H9 (cell line): ENCODE measurements at regions not wholly inside any gene's neighbourhood (a gene's known extent, or its start where the extent isn't known, plus 50 kb on each side); places are given as distances from the start of the nearest gene placed in this dataset.

Source experiments
- DNase-seq: peaks from one replicate; pipeline ENCODE4 v3.0.0-alpha.2; 2017
- H2AFZ ChIP-seq: one replicate; pipeline ENCODE4 v1.6.1; 2013; ENCODE audit warnings: mild to moderate bottlenecking, low read length, control low read depth, moderate library complexity
- H2AK5ac ChIP-seq: 2 replicates; pipeline ENCODE4 v1.6.1; 2013; ENCODE audit warnings: low read length, control low read depth, mixed read lengths; ENCODE audit not compliant: insufficient read length
- H2BK120ac ChIP-seq: one replicate; pipeline ENCODE4 v1.6.1; 2013; ENCODE audit warnings: low read depth, mild to moderate bottlenecking, low read length, control low read depth, inconsistent platforms; ENCODE audit not compliant: poor library complexity, severe bottlenecking
- H2BK12ac ChIP-seq: 2 replicates; pipeline ENCODE4 v1.6.1; 2013; ENCODE audit warnings: low read length, control low read depth, mixed read lengths, low read depth; ENCODE audit not compliant: insufficient read length
- H2BK15ac ChIP-seq: 2 replicates; pipeline ENCODE4 v1.6.1; 2013; ENCODE audit warnings: low read depth, low read length, control low read depth
- H2BK20ac ChIP-seq: one replicate; pipeline ENCODE4 v1.6.1; 2013; ENCODE audit warnings: low read depth, mild to moderate bottlenecking, low read length, control low read depth, inconsistent platforms; ENCODE audit not compliant: poor library complexity, severe bottlenecking
- H2BK5ac ChIP-seq: 2 replicates; pipeline ENCODE4 v1.6.1; 2013; ENCODE audit warnings: low read length, control low read depth, mixed read lengths; ENCODE audit not compliant: insufficient read length
- H3K14ac ChIP-seq: 2 replicates; pipeline ENCODE4 v1.6.1; 2013; ENCODE audit warnings: low read length, control low read depth; ENCODE audit not compliant: insufficient read depth
- H3K18ac ChIP-seq: 2 replicates; pipeline ENCODE4 v1.6.1; 2013; ENCODE audit warnings: low read depth, mild to moderate bottlenecking, mixed read lengths, low read length, control low read depth; ENCODE audit not compliant: insufficient read length
- H3K23ac ChIP-seq: 2 replicates; pipeline ENCODE4 v1.6.1; 2013; ENCODE audit warnings: low read length, control low read depth, mixed read lengths, low read depth; ENCODE audit not compliant: insufficient read length
- H3K23me2 ChIP-seq: 2 replicates; pipeline ENCODE4 v1.6.1; 2013; ENCODE audit warnings: low read depth, mild to moderate bottlenecking, mixed read lengths, low read length, control low read depth; ENCODE audit not compliant: insufficient read length, poor library complexity, severe bottlenecking
- H3K27ac ChIP-seq: 2 replicates; pipeline ENCODE4 v1.5.1; 2013; ENCODE audit warnings: low read length, control low read depth, mixed read lengths, low read depth; ENCODE audit not compliant: insufficient read length
- H3K27me3 ChIP-seq: 2 replicates; pipeline ENCODE4 v1.6.1; 2013; ENCODE audit warnings: low read length, control low read depth, inconsistent platforms; ENCODE audit not compliant: insufficient read depth
- H3K4ac ChIP-seq: 2 replicates; pipeline ENCODE4 v1.6.1; 2013; ENCODE audit warnings: low read depth, mild to moderate bottlenecking, control low read depth, inconsistent platforms, low read length, moderate library complexity
- H3K4me1 ChIP-seq: 2 replicates; pipeline ENCODE4 v1.6.1; 2013; ENCODE audit warnings: low read length, control low read depth, inconsistent platforms; ENCODE audit not compliant: insufficient read depth
- H3K4me2 ChIP-seq: 2 replicates; pipeline ENCODE4 v1.6.1; 2013; ENCODE audit warnings: low read length, control low read depth, mixed read lengths; ENCODE audit not compliant: insufficient read length, insufficient read depth
- H3K56ac ChIP-seq: 2 replicates; pipeline ENCODE4 v1.6.1; 2013; ENCODE audit warnings: low read depth, mild to moderate bottlenecking, mixed read lengths, low read length, control low read depth; ENCODE audit not compliant: insufficient read length
- H3K79me1 ChIP-seq: 2 replicates; pipeline ENCODE4 v1.6.1; 2013; ENCODE audit warnings: low read depth, mild to moderate bottlenecking, moderate library complexity, low read length, control low read depth, inconsistent platforms; ENCODE audit not compliant: insufficient read depth, poor library complexity, severe bottlenecking
- H3K79me2 ChIP-seq: 2 replicates; pipeline ENCODE4 v1.6.1; 2013; ENCODE audit warnings: low read length, control low read depth, inconsistent platforms; ENCODE audit not compliant: insufficient read depth
- H3K9ac ChIP-seq: 2 replicates; pipeline ENCODE4 v1.6.1; 2013; ENCODE audit warnings: low read length, control low read depth, mixed read lengths; ENCODE audit not compliant: insufficient read length; ENCODE audit errors: extremely low read depth
- H3K9me3 ChIP-seq: one replicate; pipeline ENCODE4 v1.6.1; 2013; ENCODE audit warnings: low read depth, low read length, inconsistent platforms; ENCODE audit not compliant: control insufficient read depth
- H3T11ph ChIP-seq: one replicate; pipeline ENCODE4 v1.6.1; 2013; ENCODE audit warnings: mild to moderate bottlenecking, low read length, control low read depth, inconsistent platforms
- H4K20me1 ChIP-seq: one replicate; pipeline ENCODE4 v1.6.1; 2013; ENCODE audit not compliant: control insufficient read depth, insufficient read length, insufficient read depth
- H4K5ac ChIP-seq: 2 replicates; pipeline ENCODE4 v1.6.1; 2013; ENCODE audit warnings: low read depth, mild to moderate bottlenecking, mixed read lengths, low read length, control low read depth; ENCODE audit not compliant: insufficient read length
- H4K8ac ChIP-seq: replicated peaks from 2 replicates; pipeline ENCODE4 v1.6.1; 2013; ENCODE audit warnings: low read length, control low read depth, mixed read lengths, low read depth; ENCODE audit not compliant: insufficient read length
- H4K91ac ChIP-seq: 2 replicates; pipeline ENCODE4 v1.6.1; 2013; ENCODE audit warnings: low read depth, mild to moderate bottlenecking, moderate library complexity, mixed read lengths, low read length, control low read depth; ENCODE audit not compliant: insufficient read length
- H3K27ac Mint-ChIP-seq, 3 experiments: 2 replicates in 2 of 3; 3 replicates in 1 of 3; pipeline ENCODE4 v1.8.0; 2020 to 2021; ENCODE audit warnings: mixed read lengths in 3 of 3, mild to moderate bottlenecking in 1 of 3, moderate library complexity in 1 of 3
- H3K27me3 Mint-ChIP-seq: 2 replicates; pipeline ENCODE4 v1.8.0; 2021; ENCODE audit warnings: low read depth, mild to moderate bottlenecking, moderate library complexity, mixed read lengths
- H3K36me3 Mint-ChIP-seq, 3 experiments: 2 replicates in 2 of 3; 3 replicates in 1 of 3; pipeline ENCODE4 v1.8.0; 2020 to 2021; ENCODE audit warnings: low read depth in 3 of 3, mixed read lengths in 3 of 3; ENCODE audit not compliant: insufficient read depth in 1 of 3
- H3K4me1 Mint-ChIP-seq, 2 experiments: 2 replicates each; pipeline ENCODE4 v1.8.0; 2020; ENCODE audit warnings: mixed read lengths in 2 of 2
- H3K4me3 Mint-ChIP-seq, 2 experiments: 2 replicates in 1 of 2; 3 replicates in 1 of 2; pipeline ENCODE4 v1.8.0; 2020 to 2021; ENCODE audit warnings: mild to moderate bottlenecking in 2 of 2, mixed read lengths in 2 of 2, moderate library complexity in 1 of 2
- H3K9me3 Mint-ChIP-seq, 2 experiments: 2 replicates in 1 of 2; 3 replicates in 1 of 2; pipeline ENCODE4 v1.8.0; 2020; ENCODE audit warnings: mild to moderate bottlenecking in 2 of 2, mixed read lengths in 2 of 2, moderate library complexity in 1 of 2
- WGBS: extraction: QIAGEN DNeasy Blood & Tissue Kit; methylation state at CpG from one replicate; pipeline ENCODE4 v1.1.7; 2013; ENCODE audit warnings: missing lambda C conversion rate, low lambda C conversion rate, mixed read lengths; ENCODE audit not compliant: insufficient read length; ENCODE audit errors: extremely low coverage; 5-methylcytosine and 5-hydroxymethylcytosine counted together
- TF ChIP-seq, protein P1 (sequence below): fragments of 200-600 bp; sonication (generic); conservative IDR thresholded peaks from 3 replicates; pipeline ENCODE4 v1.8.0; 2021; ENCODE audit warnings: antibody characterized with exemption, mild to moderate bottlenecking

DNA sequence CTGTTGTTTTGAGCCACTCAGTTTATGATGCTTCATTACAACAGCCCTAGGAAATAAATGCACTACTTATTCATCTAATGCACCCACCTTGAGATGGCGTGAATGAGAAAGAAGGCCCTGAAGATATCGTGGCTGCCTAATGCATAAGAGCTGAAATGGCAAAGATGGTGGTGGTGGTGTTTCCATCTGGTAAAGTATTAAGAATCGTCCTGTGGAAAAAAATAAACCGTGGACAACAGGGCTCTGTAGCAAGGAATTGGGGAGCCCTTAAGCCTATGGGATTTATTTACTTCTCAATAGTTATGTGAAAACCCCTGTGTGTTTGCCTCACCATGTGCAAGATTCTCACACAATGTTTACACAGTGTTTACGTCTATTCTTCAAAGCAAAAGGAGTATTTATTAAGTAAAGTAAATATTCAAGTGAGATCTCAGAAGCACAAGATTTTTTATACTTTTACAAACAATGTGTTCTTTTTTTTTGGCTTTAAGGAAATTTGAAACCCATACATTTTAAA, 1555.2 kb upstream of the FLRT2 start:
- no CpG with 5 or more reads among the region's 5 CpGs for WGBS
- Histone ChIP-seq H2BK20ac (no peak overlapping the region), H3K79me2 (no peaks in the 10 kb centered on the region), H3K56ac (no peak overlapping the region), H2BK12ac (no peak overlapping the region), H2AFZ (no peak overlapping the region), H3K23me2 (no peaks in the 10 kb centered on the region), H2BK120ac (no peak overlapping the region), H3K27me3 (no peaks in the 10 kb centered on the region), H3K79me1 (no peaks in the 10 kb centered on the region), H3T11ph (no peak overlapping the region), H2BK5ac (no peak overlapping the region), H3K4me2 (no peak overlapping the region), H4K8ac (no peak overlapping the region), H2AK5ac (no peak overlapping the region), H3K9me3 (no peaks in the 10 kb centered on the region), H3K4ac (no peak overlapping the region), H4K91ac (no peak overlapping the region), H3K27ac (no peak overlapping the region), H3K4me1 (no peaks in the 10 kb centered on the region), H3K18ac (no peak overlapping the region), H4K20me1 (no peaks in the 10 kb centered on the region), H4K5ac (no peak overlapping the region), H3K14ac (no peak overlapping the region), H2BK15ac (no peak overlapping the region), H3K9ac (no peak overlapping the region), H3K23ac (no peak overlapping the region)
- Mint-ChIP-seq H3K36me3 (no peaks in the 10 kb centered on the region; a peak in 1 of 7 replicates), H3K27me3 (no peaks in the 10 kb centered on the region; the same call in 1 of the 2 replicates), H3K4me3 (no peak overlapping the region), H3K27ac (no peak overlapping the region), H3K9me3 (no peaks in the 10 kb centered on the region), H3K4me1 (peaks cover 2 to 5% of the 10 kb centered on the region in 2 experiments; a peak in 2 of 4 replicates)
- no peak for DNase-seq
- TF ChIP-seq, protein P1, sequence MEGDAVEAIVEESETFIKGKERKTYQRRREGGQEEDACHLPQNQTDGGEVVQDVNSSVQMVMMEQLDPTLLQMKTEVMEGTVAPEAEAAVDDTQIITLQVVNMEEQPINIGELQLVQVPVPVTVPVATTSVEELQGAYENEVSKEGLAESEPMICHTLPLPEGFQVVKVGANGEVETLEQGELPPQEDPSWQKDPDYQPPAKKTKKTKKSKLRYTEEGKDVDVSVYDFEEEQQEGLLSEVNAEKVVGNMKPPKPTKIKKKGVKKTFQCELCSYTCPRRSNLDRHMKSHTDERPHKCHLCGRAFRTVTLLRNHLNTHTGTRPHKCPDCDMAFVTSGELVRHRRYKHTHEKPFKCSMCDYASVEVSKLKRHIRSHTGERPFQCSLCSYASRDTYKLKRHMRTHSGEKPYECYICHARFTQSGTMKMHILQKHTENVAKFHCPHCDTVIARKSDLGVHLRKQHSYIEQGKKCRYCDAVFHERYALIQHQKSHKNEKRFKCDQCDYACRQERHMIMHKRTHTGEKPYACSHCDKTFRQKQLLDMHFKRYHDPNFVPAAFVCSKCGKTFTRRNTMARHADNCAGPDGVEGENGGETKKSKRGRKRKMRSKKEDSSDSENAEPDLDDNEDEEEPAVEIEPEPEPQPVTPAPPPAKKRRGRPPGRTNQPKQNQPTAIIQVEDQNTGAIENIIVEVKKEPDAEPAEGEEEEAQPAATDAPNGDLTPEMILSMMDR, result no peak
